K562 (cell line): ENCODE measurements at regions not wholly inside any gene's neighbourhood (a gene's known extent, or its start where the extent isn't known, plus 50 kb on each side); places are given as distances from the start of the nearest gene placed in this dataset.
A peak's percentile ranks its signal among the peaks of the same experiment; 100 is the strongest.

Source experiments
- ATAC-seq: fragments of 200-7000 bp; cut with Tn5 transposase; 3 replicates; pipeline ENCODE4 v1.9.1; 2020; ENCODE audit warnings: moderate library complexity
- BruUV-seq: library from RNA; stranded (reverse); fragments of 400-500 nt; replicated peaks from 2 replicates; lab custom pipeline; 2021; lab: Mats Ljungman, UMichigan
- CTCF ChIA-PET: fragments of 300-600 bp; formaldehyde crosslinking; extraction: SDS; loops from one replicate; lab custom pipeline; 2021; ENCODE audit warnings: low intra/inter-chr PET ratio; lab: Yijun Ruan, JAX
- POLR2A ChIA-PET: fragments of 300-600, 350-650 bp; sonication (Branson Sonifier 250); formaldehyde crosslinking; extraction: SDS; loops from one replicate; lab custom pipeline; 2021; ENCODE audit warnings: antibody characterized with exemption, inconsistent platforms; lab: Yijun Ruan, JAX
- DNase-seq, 4 experiments: peaks; one replicate each; pipeline versions ENCODE4 v3.0.0 to v3.0.0-alpha.2; 2011 to 2018; ENCODE audit warnings: low spot score in 3 of 4, mixed read lengths in 3 of 4; ENCODE audit errors: extremely low read depth in 1 of 4
- FAIRE-seq: peaks from 2 replicates; lab custom pipeline; 2011; peaks lifted over from hg19 to GRCh38; lab: Jason Lieb, UNC
- H2AFZ ChIP-seq: 2 replicates; pipeline ENCODE4 v1.6.0; 2011; ENCODE audit warnings: low read depth, low read length, control low read depth, inconsistent platforms
- H3K27ac ChIP-seq: fragments of 200-600 bp; 3 replicates; pipeline ENCODE4 v1.8.0; 2011; ENCODE audit warnings: low read depth, mild to moderate bottlenecking, control low read depth, inconsistent platforms, low read length, moderate library complexity, mixed read lengths; ENCODE audit errors: extremely low read depth
- H3K27me3 ChIP-seq, 2 experiments: fragments of 300-600 bp in 1 of 2; 2 replicates in 1 of 2; 3 replicates in 1 of 2; pipeline versions ENCODE4 v1.6.0 to v1.8.0; 2011; ENCODE audit warnings: inconsistent platforms in 2 of 2, low read length in 2 of 2, mild to moderate bottlenecking in 1 of 2, mixed read lengths in 1 of 2, moderate library complexity in 1 of 2; ENCODE audit not compliant: control insufficient read depth in 2 of 2, insufficient read depth in 2 of 2
- H3K36me3 ChIP-seq: fragments of 300-600 bp; 3 replicates; pipeline ENCODE4 v1.8.0; 2011; ENCODE audit warnings: mild to moderate bottlenecking, low read length, inconsistent platforms; ENCODE audit not compliant: control insufficient read depth, insufficient read depth
- H3K4me1 ChIP-seq, 2 experiments: fragments of 200-600 bp in 1 of 2; replicated peaks in 1 of 2; 2 replicates in 1 of 2; 3 replicates in 1 of 2; pipeline versions ENCODE4 v1.5.1 to v1.8.0; 2011; ENCODE audit warnings: inconsistent platforms in 2 of 2, low read length in 2 of 2, mild to moderate bottlenecking in 1 of 2, mixed read lengths in 1 of 2, moderate library complexity in 1 of 2; ENCODE audit not compliant: control insufficient read depth in 2 of 2, insufficient read depth in 2 of 2
- H3K4me2 ChIP-seq: 2 replicates; pipeline ENCODE4 v1.6.1; 2011; ENCODE audit warnings: low read length, control low read depth, inconsistent platforms, mixed read lengths; ENCODE audit not compliant: insufficient read depth
- H3K4me3 ChIP-seq: fragments of 200-600 bp; sonication (generic), shearing (Covaris generic); 2 replicates; pipeline ENCODE4 v1.5.1; 2016; ENCODE audit warnings: control low read depth, inconsistent platforms
- H3K79me2 ChIP-seq: fragments of 200-600 bp; 3 replicates; pipeline ENCODE4 v1.8.0; 2011; ENCODE audit warnings: low read length, inconsistent platforms; ENCODE audit not compliant: control insufficient read depth, insufficient read depth
- H3K9ac ChIP-seq, 2 experiments: 2 replicates each; pipeline versions ENCODE4 v1.6.0 to v1.6.1; 2011; ENCODE audit warnings: low read depth in 2 of 2, low read length in 2 of 2, control low read depth in 1 of 2, inconsistent platforms in 1 of 2, mild to moderate bottlenecking in 1 of 2, mixed read lengths in 1 of 2; ENCODE audit not compliant: insufficient read depth in 1 of 2
- H3K9me1 ChIP-seq: one replicate; pipeline ENCODE4 v1.6.0; 2011; ENCODE audit warnings: inconsistent platforms, mild to moderate bottlenecking, low read length, moderate library complexity; ENCODE audit not compliant: control insufficient read depth, insufficient read depth
- H3K9me3 ChIP-seq: replicated peaks from 2 replicates; pipeline ENCODE4 v1.5.1; 2011; ENCODE audit warnings: low read depth, low read length, inconsistent platforms; ENCODE audit not compliant: control insufficient read depth, insufficient read depth
- H4K20me1 ChIP-seq: replicated peaks from 2 replicates; pipeline ENCODE4 v1.6.1; 2011; ENCODE audit warnings: low read length, inconsistent platforms, mixed read lengths; ENCODE audit not compliant: control insufficient read depth, insufficient read depth
- CTCF ChIP-seq, 3 experiments: IDR thresholded peaks in 2 of 3; conservative IDR thresholded peaks in 1 of 3; 2 replicates each; pipeline ENCODE4 v1.5.1; 2011 to 2012; ENCODE audit warnings: low read length in 3 of 3, mild to moderate bottlenecking in 3 of 3, control low read depth in 2 of 3, improper control_type of control experiment in 1 of 3, inconsistent platforms in 1 of 3, low read depth in 1 of 3, mixed read lengths in 1 of 3, moderate library complexity in 1 of 3; ENCODE audit not compliant: insufficient read depth in 2 of 3
- PHF21A ChIP-seq: fragments of 450-650 bp; IDR thresholded peaks from 2 replicates; pipeline ENCODE4 v1.6.1; 2017; ENCODE audit warnings: low read depth, borderline replicate concordance
- POLR3A ChIP-seq: IDR thresholded peaks from 2 replicates; pipeline ENCODE4 v1.6.1; 2011; ENCODE audit warnings: borderline replicate concordance, mild to moderate bottlenecking, moderate library complexity; ENCODE audit not compliant: insufficient read length, insufficient read depth; ENCODE audit errors: extremely low read depth
- RAD21 ChIP-seq, 2 experiments: fragments of 250-450 bp in 1 of 2; fragments of 450-650 bp in 1 of 2; sonication (Bioruptor Pico) in 1 of 2; formaldehyde crosslinking in 1 of 2; IDR thresholded peaks in 1 of 2; conservative IDR thresholded peaks in 1 of 2; 2 replicates each; pipeline versions ENCODE4 v1.4.0 to v1.8.0; 2020 to 2022; ENCODE audit warnings: mild to moderate bottlenecking in 2 of 2, moderate library complexity in 1 of 2
- REST ChIP-seq, 2 experiments: fragments of 450-650 bp; formaldehyde crosslinking in 1 of 2; IDR thresholded peaks; 2 replicates each; pipeline versions ENCODE4 v1.4.0 to v1.6.1; 2014 to 2020; ENCODE audit warnings: mild to moderate bottlenecking in 2 of 2, borderline replicate concordance in 1 of 2, low read depth in 1 of 2
- SAP30 ChIP-seq: fragments of 200-600 bp; sonication (generic); IDR thresholded peaks from 2 replicates; pipeline ENCODE4 v1.6.1; 2012; ENCODE audit warnings: borderline replicate concordance, low read depth, mild to moderate bottlenecking, moderate library complexity, low read length, control low read depth, inconsistent platforms; ENCODE audit not compliant: insufficient read depth, poor library complexity, severe bottlenecking
- SMC3 ChIP-seq: conservative IDR thresholded peaks from 2 replicates; pipeline ENCODE4 v1.6.1; 2011; ENCODE audit warnings: low read depth, low read length, improper control_type of control experiment; ENCODE audit not compliant: insufficient read depth
- SOX6 ChIP-seq: fragments of 450-650 bp; IDR thresholded peaks from 2 replicates; pipeline ENCODE4 v1.6.1; 2014; ENCODE audit warnings: mild to moderate bottlenecking
- ZNF696 ChIP-seq: fragments of 250-450 bp; sonication (Bioruptor Pico); conservative IDR thresholded peaks from 2 replicates; pipeline ENCODE4 v1.4.0; 2020; ENCODE audit warnings: mild to moderate bottlenecking, moderate library complexity
- WGBS: fragments of 100-300 bp; shearing (Covaris generic); methylation state at CpG from one replicate; pipeline ENCODE4 v1.1.6; 2016; ENCODE audit warnings: low coverage, mixed read lengths; ENCODE audit not compliant: insufficient coverage; ENCODE audit errors: missing lambda C conversion rate; 5-methylcytosine and 5-hydroxymethylcytosine counted together
- in situ Hi-C: fragments of 300-500 bp; cut with MboI; formaldehyde crosslinking; loops from 4 replicates; pipeline ENCODE4 v1.15.0; 2018; ENCODE audit warnings: inconsistent platforms, mixed read lengths
- intact Hi-C: fragments of 100-400 bp; cut with micrococcal nuclease; formaldehyde crosslinking; loops from 2 replicates; pipeline ENCODE4 v1.14.2; 2022

GRCh38 chr10:126749015-126749655 lies 78.6 kb upstream of the C10orf90 start:
- H3K36me3 ChIP-seq, result no peaks in the 10 kb centered on the region
- ATAC-seq (peak; percentile 81), FAIRE-seq (no peak), DNase-seq (peak; percentile 17 to 53 (median 24))
- H3K4me1 ChIP-seq, result no peaks in the 10 kb centered on the region
- no TSS peak for BruUV-seq
- in situ Hi-C loops, result no loop called here
- no peak overlapping the region for H2AFZ ChIP-seq
- H3K27ac ChIP-seq, result no peak overlapping the region
- H3K4me3 ChIP-seq, result no peak overlapping the region
- 10% methylated on average over 4 of the region's 5 CpGs for WGBS
- H3K9me1 ChIP-seq, result no peaks in the 10 kb centered on the region
- H3K4me2 ChIP-seq, result no peak overlapping the region
- CTCF ChIA-PET, result no interaction called here
- intact Hi-C loops, result loop anchor here (10.0 kb wide), 2 partner anchors 584 to 764 kb away; no protein-coding TSS in a partner anchor
- no peaks in the 10 kb centered on the region for H3K27me3 ChIP-seq
- no peak for TF ChIP-seq SAP30
- TF ChIP-seq ZNF696, result no peak
- no peak for TF ChIP-seq PHF21A
- TF ChIP-seq POLR3A, result no peak
- TF ChIP-seq CTCF (IDR thresholded peaks at IDR 0.05 in 2 of 3, conservative IDR thresholded peaks at IDR 0.05 in 1 of 3; ENCODE audit: insufficient read depth in 2 of 3, low read depth in 1 of 3, low read length in 3 of 3), result peak; percentile 26 to 53 (median 50); a peak in 4 of 6 replicates
- TF ChIP-seq REST (IDR thresholded peaks at IDR 0.05; ENCODE audit: borderline replicate concordance), result peak; percentile 35; the same call in 1 of the 2 replicates
- TF ChIP-seq REST (CRISPR knock-in tag; IDR thresholded peaks at IDR 0.05; ENCODE audit: low read depth), result no peak
- peak; percentile 34; the same call in 1 of the 2 replicates for TF ChIP-seq SMC3
- no peak for TF ChIP-seq SOX6
- TF ChIP-seq RAD21 (CRISPR knock-in tag; conservative IDR thresholded peaks at IDR 0.05 in 1 of 2, IDR thresholded peaks at IDR 0.05 in 1 of 2), result peak; percentile 8 to 53; a peak in 2 of 4 replicates
- H4K20me1 ChIP-seq, result no peaks in the 10 kb centered on the region; the same call in 1 of the 2 replicates
- POLR2A ChIA-PET, result no interaction called here
- no peak overlapping the region for H3K9ac ChIP-seq
- H3K9me3 ChIP-seq, result no peaks in the 10 kb centered on the region
- H3K79me2 ChIP-seq, result no peaks in the 10 kb centered on the region
